Keratinocyte (primary cell): ENCODE measurements at regions not wholly inside any gene's neighbourhood (a gene's known extent, or its start where the extent isn't known, plus 50 kb on each side); places are given as distances from the start of the nearest gene placed in this dataset.

Experiments
- DNase-seq: peaks from one replicate; pipeline ENCODE4 v3.0.0-alpha.2; 2011; ENCODE audit warnings: low read depth, missing footprints, low spot score
- FAIRE-seq: peaks from 2 replicates; lab custom pipeline; 2011; peaks lifted over from hg19 to GRCh38; lab: Jason Lieb, UNC
- H2AFZ ChIP-seq: 2 replicates; pipeline ENCODE4 v1.6.0; 2012; ENCODE audit warnings: low read length, control low read depth, inconsistent platforms; ENCODE audit not compliant: control insufficient read depth
- H3K27ac ChIP-seq: 2 replicates; pipeline ENCODE4 v1.5.1; 2011; ENCODE audit warnings: low read length; ENCODE audit not compliant: control insufficient read depth, insufficient read depth
- H3K27me3 ChIP-seq: 3 replicates; pipeline ENCODE4 v1.6.0; 2011; ENCODE audit warnings: low read length; ENCODE audit not compliant: control insufficient read depth, insufficient read depth; ENCODE audit errors: extremely low read depth
- H3K36me3 ChIP-seq, 2 experiments: 2 replicates in 1 of 2; 3 replicates in 1 of 2; pipeline ENCODE4 v1.5.1; 2011; ENCODE audit warnings: low read length in 2 of 2, mild to moderate bottlenecking in 1 of 2; ENCODE audit not compliant: control insufficient read depth in 2 of 2, insufficient read depth in 2 of 2; ENCODE audit errors: extremely low read depth in 1 of 2
- H3K4me1 ChIP-seq: 3 replicates; pipeline ENCODE4 v1.5.1; 2011; ENCODE audit warnings: low read length; ENCODE audit not compliant: control insufficient read depth, insufficient read depth; ENCODE audit errors: extremely low read depth
- H3K4me2 ChIP-seq: 3 replicates; pipeline ENCODE4 v1.6.0; 2011; ENCODE audit warnings: low read depth, low read length; ENCODE audit not compliant: control insufficient read depth, insufficient read depth; ENCODE audit errors: extremely low read depth
- H3K4me3 ChIP-seq, 3 experiments: fragments of 200-600 bp in 1 of 3; sonication (generic) in 1 of 3; 2 replicates in 2 of 3; 3 replicates in 1 of 3; pipeline ENCODE4 v1.5.1; 2011 to 2016; ENCODE audit warnings: low read length in 3 of 3, mild to moderate bottlenecking in 3 of 3, control low read depth in 2 of 3, inconsistent platforms in 1 of 3, low read depth in 1 of 3, mixed read lengths in 1 of 3, mixed run types in 1 of 3, moderate library complexity in 1 of 3; ENCODE audit not compliant: control insufficient read depth in 2 of 3, insufficient read depth in 2 of 3; ENCODE audit errors: extremely low read depth in 1 of 3
- H3K79me2 ChIP-seq: 2 replicates; pipeline ENCODE4 v1.6.0; 2012; ENCODE audit warnings: low read length; ENCODE audit not compliant: control insufficient read depth, insufficient read depth
- H3K9ac ChIP-seq: 3 replicates; pipeline ENCODE4 v1.6.0; 2011; ENCODE audit warnings: low read length; ENCODE audit not compliant: control insufficient read depth, insufficient read depth; ENCODE audit errors: extremely low read depth
- H3K9me1 ChIP-seq: 3 replicates; pipeline ENCODE4 v1.6.0; 2011; ENCODE audit warnings: low read length; ENCODE audit not compliant: control insufficient read depth, insufficient read depth; ENCODE audit errors: extremely low read depth
- H3K9me3 ChIP-seq: 2 replicates; pipeline ENCODE4 v1.5.1; 2012; ENCODE audit warnings: low read depth, low read length; ENCODE audit not compliant: control insufficient read depth
- H4K20me1 ChIP-seq: 3 replicates; pipeline ENCODE4 v1.6.0; 2011; ENCODE audit warnings: low read length; ENCODE audit not compliant: control insufficient read depth, insufficient read depth; ENCODE audit errors: extremely low read depth
- EZH2 ChIP-seq: IDR thresholded peaks from one replicate; pipeline ENCODE4 v1.6.1; 2012; ENCODE audit warnings: inconsistent platforms, mild to moderate bottlenecking, low read length, moderate library complexity
- dilution Hi-C: fragments of 300-500 bp; cut with MboI; formaldehyde crosslinking; loops from one replicate; pipeline ENCODE4 v1.7.0; 2020; ENCODE audit warnings: low sequenced_read_pairs; ENCODE audit not compliant: extremely low pct_ligation_motif_present
- TF ChIP-seq, protein P1 (sequence below), 3 experiments: IDR thresholded peaks in 1 of 3; conservative IDR thresholded peaks in 1 of 3; optimal IDR thresholded peaks in 1 of 3; 2 replicates in 2 of 3; 3 replicates in 1 of 3; pipeline versions ENCODE3 to v1.5.1; 2011; ENCODE audit warnings: low read length in 3 of 3, mild to moderate bottlenecking in 3 of 3, moderate library complexity in 2 of 3, control low read depth in 1 of 3, inconsistent platforms in 1 of 3; ENCODE audit not compliant: insufficient read depth in 2 of 3; ENCODE audit errors: extremely low read depth in 1 of 3

DNA sequence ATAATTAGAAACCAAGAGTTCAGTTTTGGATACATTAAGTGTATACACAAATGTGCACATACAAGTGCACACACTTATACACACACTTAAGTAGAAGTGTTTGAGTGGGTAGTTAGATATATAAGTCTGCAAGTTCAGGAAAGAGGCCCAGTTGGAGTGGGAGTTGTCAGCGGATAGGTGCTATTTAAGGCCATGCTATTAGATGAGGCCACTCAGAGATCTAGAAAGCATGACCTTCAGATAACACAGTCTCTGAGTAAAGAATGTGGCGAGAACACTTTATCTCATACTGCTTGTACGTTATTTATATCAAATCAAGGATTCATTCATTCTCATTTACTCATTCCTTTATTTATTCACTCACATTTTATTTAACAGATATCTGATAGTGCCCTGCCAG is 206.2 kb downstream of the POSTN start:
- Histone ChIP-seq H3K79me2 (no peaks in the 10 kb centered on the region), H3K36me3 (no peaks in the 10 kb centered on the region), H3K4me1 (no peaks in the 10 kb centered on the region), H3K4me3 (no peak overlapping the region), H3K27ac (no peak overlapping the region), H3K27me3 (no peaks in the 10 kb centered on the region), H3K9ac (no peak overlapping the region), H4K20me1 (no peaks in the 10 kb centered on the region), H3K9me1 (no peaks in the 10 kb centered on the region), H3K9me3 (no peaks in the 10 kb centered on the region), H2AFZ (no peak overlapping the region), H3K4me2 (no peak overlapping the region)
- FAIRE-seq (no peak), DNase-seq (no peak)
- TF ChIP-seq, protein P1, sequence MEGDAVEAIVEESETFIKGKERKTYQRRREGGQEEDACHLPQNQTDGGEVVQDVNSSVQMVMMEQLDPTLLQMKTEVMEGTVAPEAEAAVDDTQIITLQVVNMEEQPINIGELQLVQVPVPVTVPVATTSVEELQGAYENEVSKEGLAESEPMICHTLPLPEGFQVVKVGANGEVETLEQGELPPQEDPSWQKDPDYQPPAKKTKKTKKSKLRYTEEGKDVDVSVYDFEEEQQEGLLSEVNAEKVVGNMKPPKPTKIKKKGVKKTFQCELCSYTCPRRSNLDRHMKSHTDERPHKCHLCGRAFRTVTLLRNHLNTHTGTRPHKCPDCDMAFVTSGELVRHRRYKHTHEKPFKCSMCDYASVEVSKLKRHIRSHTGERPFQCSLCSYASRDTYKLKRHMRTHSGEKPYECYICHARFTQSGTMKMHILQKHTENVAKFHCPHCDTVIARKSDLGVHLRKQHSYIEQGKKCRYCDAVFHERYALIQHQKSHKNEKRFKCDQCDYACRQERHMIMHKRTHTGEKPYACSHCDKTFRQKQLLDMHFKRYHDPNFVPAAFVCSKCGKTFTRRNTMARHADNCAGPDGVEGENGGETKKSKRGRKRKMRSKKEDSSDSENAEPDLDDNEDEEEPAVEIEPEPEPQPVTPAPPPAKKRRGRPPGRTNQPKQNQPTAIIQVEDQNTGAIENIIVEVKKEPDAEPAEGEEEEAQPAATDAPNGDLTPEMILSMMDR (optimal IDR thresholded peaks at IDR 0.05 in 1 of 3, IDR thresholded peaks at IDR 0.05 in 1 of 3, conservative IDR thresholded peaks at IDR 0.05 in 1 of 3; ENCODE audit: extremely low read depth in 1 of 3, insufficient read depth in 2 of 3, low read length in 3 of 3) = no peak
- no peak for TF ChIP-seq EZH2
- dilution Hi-C loops = no loop called here

DNA sequence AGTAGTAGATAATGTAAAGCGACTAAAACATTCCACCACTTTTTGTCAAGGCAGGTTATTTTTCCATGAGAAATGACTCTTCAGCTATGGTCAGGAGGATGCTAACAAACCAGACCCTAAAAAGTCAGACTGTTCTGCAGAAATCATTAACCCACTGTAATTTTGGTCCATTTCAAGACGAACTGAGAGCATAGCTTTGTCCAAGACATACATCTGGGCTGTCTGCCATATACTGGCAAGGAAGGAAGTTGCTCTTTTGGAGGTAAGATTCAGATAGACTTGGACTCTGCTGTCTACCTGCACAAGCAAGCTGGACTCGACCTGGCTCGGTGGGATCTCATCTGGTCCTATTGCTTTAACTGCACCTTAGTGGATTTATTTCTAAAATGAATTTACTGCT is 207.8 kb downstream of the POSTN start:
- FAIRE-seq = no peak
- Histone ChIP-seq H2AFZ (no peak overlapping the region), H3K9me3 (no peaks in the 10 kb centered on the region), H3K9ac (no peak overlapping the region), H3K4me2 (no peak overlapping the region), H3K4me3 (no peak overlapping the region), H3K27me3 (no peaks in the 10 kb centered on the region), H3K36me3 (no peaks in the 10 kb centered on the region), H4K20me1 (no peaks in the 10 kb centered on the region), H3K79me2 (no peaks in the 10 kb centered on the region), H3K27ac (no peak overlapping the region), H3K9me1 (no peaks in the 10 kb centered on the region), H3K4me1 (no peaks in the 10 kb centered on the region)
- TF ChIP-seq, protein P1 (optimal IDR thresholded peaks at IDR 0.05 in 1 of 3, IDR thresholded peaks at IDR 0.05 in 1 of 3, conservative IDR thresholded peaks at IDR 0.05 in 1 of 3; ENCODE audit: extremely low read depth in 1 of 3, insufficient read depth in 2 of 3, low read length in 3 of 3) = no peak
- no peak for TF ChIP-seq EZH2
- dilution Hi-C loops = no loop called here
- no peak for DNase-seq
